ENCODE measurements at regions not wholly inside any gene's neighbourhood (a gene's known extent, or its start where the extent isn't known, plus 50 kb on each side); places are given as distances from the start of the nearest gene placed in this dataset.

- TF ChIP-seq CTCF (conservative IDR thresholded peaks at IDR 0.05; ENCODE audit: low read depth in 2 of 2) (no peak), EZH2phosphoT487 (IDR thresholded peaks at IDR 0.05; ENCODE audit: unreplicated experiment) (no peak), REST (IDR thresholded peaks at IDR 0.05; ENCODE audit: unreplicated experiment) (no peak)
Observed at GRCh38 chr20:54843431-54843830, 368.0 kb downstream of the DOK5 start.

Measured in GM23338 (cell line).